ENCODE measurements at regions not wholly inside any gene's neighbourhood (a gene's known extent, or its start where the extent isn't known, plus 50 kb on each side); places are given as distances from the start of the nearest gene placed in this dataset.

DNA sequence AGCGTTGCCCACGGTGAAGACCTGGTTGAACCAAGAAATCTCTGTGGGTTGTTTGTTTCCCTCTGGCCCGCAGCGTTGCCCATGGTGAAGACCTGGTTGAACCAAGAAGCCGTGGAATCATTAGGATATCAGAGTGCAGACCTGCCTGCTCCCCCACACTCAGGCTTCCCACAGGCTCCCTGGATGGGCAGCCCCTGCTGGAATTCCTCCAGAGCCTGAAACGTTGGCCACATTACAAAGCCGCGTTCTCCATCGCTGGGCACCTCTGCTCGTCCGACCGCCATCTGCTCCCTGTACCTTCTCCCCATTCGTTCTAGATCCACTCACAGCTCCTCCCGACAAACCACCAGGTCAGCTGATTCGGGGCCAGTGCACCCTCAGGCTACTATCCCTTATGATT is 266.9 kb upstream of the SHH start:
- FAIRE-seq (no peak), DNase-seq (ENCODE audit: low spot score) (no peak)

DNA sequence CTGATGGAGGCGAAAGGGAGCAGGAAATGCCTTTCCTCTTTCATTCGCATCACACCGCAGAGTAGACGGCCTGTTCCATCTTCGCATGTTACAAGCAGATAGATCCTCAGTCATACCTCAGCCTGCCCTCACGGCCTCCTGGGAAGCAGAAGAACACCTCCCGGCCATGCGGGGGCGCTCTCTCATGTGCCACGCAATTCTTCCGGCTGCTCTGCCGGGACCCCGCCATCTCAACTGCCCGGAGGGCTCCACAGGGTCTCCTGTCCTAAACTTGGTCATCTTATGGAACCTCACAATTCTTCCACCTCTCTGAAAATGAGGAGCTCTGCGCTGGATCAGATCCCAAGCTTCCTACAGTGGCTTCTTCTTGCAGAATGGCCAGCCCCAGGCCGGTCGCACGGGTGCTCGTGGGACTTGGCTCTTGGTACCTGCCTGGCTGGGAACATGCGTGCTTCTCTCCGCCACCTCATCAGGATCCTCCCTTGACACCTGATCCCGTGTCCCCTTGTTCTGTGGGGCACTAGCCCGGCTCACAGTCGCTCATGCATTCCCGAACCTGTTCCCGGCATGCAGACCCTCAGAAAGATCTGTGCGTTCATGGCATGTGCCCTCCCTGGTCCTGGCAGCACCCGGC is 262.8 kb upstream of the SHH start:
- FAIRE-seq, result no peak
- DNase-seq (ENCODE audit: low spot score), result no peak

DNA sequence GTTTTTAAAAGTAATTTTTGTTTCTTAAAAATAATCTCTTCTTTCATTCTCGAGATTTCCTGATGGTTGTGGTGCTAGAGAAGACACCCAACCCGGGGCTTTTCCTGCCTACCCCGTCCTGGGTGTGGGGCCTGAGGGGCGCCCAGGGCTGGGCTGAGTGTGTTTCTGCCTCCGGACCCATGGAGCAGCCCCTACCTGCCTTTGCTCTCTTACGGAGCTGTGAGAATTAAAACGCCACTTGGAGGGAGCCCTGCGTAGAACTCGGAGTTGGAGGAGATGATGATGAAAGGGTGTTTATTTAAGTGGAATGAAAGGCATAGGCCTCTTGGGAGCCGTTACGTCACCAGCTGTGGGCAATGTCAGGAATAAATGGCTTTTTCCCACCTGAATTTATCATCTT is 261.8 kb upstream of the SHH start:
- no peak for DNase-seq (ENCODE audit: low spot score)

DNA sequence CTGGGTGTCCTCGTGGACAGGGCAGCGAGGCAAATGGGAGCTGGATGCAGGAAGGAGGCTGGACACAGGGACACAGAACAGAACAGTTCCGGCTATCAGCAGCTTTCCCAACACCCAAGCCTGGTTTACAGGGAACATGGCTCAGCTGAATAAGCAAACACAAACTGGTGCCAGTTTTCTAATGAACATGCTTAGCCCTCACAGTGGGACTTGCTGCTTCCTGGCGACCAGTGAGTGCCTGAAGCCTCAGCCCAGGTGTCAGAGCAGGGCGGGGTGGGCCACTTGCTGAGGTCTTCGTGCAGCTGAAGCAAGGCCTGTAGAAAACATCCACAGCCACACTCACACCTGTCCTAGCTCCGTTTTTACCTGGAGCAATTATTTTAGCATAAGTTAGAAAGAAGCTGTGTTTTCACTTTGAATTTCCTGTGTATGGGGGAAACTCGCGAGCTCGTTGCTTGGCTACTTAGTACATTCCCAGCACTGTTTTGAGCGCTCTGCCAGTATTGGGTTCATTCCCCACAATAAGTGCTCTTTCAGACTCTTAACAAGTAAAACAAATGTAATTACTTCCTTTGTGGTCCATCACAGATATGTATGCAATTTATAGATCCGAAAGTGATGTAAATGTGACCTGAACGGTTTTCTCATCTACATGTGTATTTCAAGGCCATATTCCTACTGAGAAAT is 261.2 kb upstream of the SHH start:
- FAIRE-seq (no peak), DNase-seq (ENCODE audit: low spot score) (no peak)

More for the DNA sequence above, 261.8 kb upstream of the SHH start:
- FAIRE-seq, result no peak

DNA sequence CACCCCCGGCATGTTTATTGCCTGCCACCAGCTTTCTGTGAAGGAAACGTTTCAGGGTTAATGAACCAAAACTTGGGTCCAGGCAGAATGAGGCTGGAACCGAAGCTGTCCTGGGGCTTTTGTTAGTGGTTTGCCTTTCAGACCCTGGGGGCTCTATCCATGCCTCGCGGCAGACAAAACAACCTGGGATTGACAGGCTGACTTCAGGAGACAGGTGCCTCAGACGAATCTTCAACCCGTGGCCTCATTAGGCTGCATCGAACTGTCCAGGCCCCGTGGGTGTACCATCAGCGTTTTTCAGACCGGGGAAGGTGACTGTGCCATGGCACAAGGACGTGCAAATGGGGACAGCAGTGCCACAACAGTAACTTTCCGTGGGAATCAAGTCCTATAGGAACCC is 259.3 kb upstream of the SHH start:
- DNase-seq (ENCODE audit: low spot score) (no peak), FAIRE-seq (no peak)

DNA sequence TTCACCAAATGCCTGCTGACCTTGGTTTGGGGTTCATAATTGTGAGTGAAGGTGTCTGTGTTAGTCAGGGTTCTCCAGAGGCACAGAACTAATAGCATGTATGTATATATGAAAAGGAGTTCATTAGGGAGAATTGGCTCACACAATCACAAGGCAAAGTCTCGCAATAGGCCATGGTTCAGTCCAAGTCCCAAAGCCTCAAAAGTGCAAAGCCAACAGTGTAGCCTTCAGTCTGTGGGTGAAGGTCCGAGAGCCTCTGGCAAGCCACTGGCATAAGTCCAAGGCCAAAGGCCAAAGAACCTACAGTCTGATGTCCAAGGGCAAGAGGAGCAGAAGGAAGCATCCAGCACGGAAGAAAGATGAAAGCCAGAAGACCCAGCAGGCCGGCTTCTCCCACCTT is 257.6 kb upstream of the SHH start:
- DNase-seq (ENCODE audit: low spot score) (no peak), FAIRE-seq (no peak)

DNA sequence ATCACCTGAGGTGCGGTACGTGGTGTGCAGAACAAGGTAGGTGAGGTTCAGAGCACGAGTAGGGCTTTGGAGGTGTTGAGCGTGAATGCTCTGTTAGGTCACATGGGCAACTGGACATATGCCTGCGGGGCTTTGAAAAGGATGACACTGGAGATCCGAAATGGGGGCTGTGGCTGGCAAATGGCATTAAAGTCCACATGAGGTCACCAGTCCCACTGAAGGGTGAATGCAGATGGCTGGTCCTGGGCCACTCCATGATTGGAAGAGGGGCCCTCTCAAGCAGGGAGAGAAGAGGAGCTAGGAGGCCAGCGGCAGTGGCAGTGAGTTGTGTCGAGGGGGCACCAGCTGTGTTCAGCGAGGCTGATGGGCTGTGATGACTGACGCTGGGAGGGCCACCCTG is 254.9 kb upstream of the SHH start:
- DNase-seq (ENCODE audit: low spot score) (no peak), FAIRE-seq (no peak)

DNA sequence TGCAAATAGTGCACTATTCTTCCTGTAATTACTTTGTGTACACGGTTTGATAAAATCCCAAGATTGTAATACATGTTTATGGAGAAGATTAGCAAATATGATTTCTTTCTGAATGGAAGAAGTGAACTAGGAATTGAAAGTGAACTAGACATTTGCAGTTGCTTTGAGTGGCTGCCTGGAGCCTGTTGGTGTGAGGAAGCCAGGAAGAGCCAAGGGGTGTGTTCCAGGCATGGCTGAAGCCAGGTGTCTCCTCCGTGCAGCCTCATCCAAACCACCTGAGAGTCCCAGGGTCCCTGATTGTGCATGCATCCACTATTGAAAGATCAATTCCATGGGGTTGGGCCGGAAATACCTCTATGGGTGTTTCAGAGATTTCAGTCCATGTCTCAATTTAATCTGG is 253.1 kb upstream of the SHH start:
- FAIRE-seq (no peak), DNase-seq (ENCODE audit: low spot score) (no peak)

DNA sequence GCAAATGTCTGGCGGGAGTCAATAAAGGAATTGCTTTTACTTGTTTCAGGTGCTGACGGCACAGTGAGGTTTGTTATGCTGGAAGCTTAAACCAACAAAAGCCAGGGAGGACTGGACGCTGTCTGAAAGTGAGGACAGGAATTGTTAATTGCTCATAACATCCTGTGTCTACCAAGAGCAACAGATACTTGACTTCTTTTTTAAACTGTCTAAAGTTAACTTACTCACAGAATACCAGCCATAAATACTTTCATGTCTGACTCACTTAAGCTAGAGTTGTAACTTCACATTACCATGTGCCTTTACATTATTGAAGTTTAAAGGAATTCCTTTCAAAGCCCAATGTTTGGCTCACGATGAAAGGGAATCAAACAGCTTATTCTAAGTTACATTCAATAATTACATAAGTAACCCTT is 252.7 kb upstream of the SHH start:
- DNase-seq (ENCODE audit: low spot score), result peak; percentile 22
- FAIRE-seq, result no peak

DNA sequence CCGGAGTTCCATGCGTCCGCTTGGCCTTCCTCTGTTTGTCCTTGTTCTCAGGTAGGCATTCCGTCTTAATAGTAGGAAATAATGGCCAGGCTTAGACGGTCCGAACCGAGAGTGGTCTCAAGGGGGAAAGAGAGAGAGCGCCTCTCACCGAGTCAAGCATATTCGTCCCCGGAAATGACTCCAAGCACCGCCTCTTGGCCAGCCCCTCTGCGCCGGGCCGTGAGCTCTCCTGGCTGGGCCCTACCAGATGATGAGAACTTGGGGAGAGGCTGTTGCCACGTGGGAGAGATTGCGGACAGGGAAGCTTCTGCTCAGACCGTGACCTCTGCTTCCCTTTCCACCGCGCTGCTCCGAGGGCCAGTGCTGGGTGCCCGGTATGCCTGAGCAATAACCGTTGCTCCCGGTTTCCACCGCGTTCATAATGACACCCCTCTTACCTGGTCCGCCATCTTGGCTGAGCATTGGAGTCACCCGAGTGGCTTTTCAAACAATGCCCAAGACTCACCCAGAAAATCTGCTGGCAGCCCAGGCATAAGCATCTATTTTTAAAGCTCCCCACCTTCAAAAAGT is 251.1 kb upstream of the SHH start:
- no peak for FAIRE-seq
- no peak for DNase-seq (ENCODE audit: low spot score)

DNA sequence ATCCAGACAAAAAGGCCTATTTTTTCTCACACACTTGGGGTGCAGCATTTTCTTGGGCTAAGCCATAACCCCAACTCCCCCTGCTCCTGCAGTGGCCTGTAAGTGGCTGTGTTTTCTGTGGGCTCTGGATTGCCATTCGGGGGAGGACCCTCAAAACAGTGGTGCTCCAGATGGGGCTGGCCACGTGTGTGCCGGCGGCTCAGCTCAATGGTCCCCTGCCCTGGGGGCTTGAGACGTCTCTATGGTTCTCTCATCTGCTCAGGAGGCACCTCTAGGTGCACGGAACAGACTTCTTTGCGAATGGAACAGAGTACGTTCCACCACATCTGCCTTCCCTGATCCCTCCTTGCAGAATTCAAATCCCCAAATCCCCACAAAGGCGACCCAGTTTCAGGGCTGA is 250.0 kb upstream of the SHH start:
- FAIRE-seq (no peak), DNase-seq (ENCODE audit: low spot score) (no peak)

DNA sequence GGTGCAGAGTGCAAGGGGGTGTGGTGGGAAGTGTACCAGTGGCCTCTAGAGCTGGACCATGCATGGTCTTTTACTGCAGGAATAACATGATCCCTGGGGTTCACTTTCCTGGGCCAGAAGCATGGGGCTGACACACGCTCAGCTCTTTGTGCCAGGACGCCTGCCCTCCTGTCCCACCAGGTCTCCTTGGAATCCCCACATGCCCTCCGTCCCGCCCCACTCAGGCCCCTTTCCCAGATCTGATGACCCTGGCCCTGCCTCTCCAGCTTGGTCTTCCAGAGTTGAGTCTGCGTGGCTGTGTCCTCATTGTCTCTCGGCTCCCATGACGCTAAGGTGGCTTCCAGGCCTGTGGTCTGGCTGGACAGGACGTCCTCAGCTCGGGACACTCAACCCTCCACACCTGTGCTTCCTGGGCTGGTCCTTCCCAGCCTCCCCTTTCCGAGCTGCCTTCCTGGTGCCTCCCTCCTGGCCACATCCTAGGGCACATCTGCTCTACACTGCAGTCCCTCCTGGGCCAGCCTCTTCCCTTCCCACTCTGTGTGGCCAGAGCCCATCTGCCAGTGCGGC is 249.5 kb upstream of the SHH start:
- FAIRE-seq (no peak), DNase-seq (ENCODE audit: low spot score) (no peak)

DNA sequence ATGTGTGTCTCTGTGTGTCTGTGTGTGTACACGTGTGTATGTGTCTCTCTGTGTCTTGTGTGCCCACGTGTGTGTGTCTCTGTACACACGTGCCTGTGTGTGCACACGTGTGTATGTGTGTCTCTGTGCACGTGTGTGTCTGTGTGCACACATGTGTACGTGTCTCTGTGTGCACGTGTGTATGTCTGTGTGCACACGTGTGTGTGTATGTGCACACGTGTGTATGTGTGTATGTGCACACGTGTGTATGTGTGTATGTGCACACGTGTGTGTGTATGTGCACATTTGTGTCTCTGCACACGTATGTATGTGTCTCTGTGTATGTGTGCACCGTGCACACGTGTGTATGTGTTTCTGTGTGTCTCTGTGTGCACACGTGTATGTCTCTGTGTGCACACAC is 248.7 kb upstream of the SHH start:
- FAIRE-seq (no peak), DNase-seq (ENCODE audit: low spot score) (no peak)

DNA sequence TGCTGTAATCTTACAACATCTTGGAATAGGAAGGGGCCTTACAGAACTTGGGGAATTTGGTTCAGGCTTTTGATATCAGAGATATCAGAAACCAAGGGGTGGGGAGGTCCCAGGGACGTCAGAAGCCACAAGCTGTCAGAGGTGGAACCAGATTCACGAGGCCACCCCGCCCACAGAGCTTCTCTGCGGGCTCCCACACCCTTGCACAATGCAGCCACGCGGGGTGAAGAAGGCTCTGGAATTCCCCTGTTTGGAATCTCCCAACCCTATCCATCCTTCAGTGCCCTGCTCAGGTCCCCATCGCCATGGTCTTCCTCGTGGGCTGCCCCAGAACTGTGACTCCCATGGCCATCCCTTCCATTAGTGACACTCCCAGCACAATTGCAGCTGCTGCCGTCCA is 247.1 kb upstream of the SHH start:
- FAIRE-seq (no peak), DNase-seq (ENCODE audit: low spot score) (no peak)

DNA sequence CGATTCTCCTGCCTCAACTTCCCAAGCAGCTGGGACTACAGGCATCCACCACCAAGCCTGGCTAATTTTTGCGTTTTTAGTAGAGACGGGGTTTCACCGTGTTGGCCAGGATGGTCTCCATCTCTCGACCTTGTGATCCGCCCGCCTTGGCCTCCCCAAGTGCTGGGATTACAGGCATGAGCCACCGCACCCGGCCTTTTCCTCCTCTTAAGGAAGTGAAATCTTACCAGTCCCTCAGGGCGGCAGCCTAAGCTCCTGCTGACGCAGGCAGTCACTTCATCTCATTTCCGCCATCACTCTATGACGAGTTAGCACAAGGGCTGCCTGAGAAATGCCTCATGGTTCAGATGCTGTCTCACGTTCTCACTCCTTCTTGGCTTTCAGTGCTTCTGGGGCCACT is 246.0 kb upstream of the SHH start:
- DNase-seq (ENCODE audit: low spot score) (no peak), FAIRE-seq (no peak)

DNA sequence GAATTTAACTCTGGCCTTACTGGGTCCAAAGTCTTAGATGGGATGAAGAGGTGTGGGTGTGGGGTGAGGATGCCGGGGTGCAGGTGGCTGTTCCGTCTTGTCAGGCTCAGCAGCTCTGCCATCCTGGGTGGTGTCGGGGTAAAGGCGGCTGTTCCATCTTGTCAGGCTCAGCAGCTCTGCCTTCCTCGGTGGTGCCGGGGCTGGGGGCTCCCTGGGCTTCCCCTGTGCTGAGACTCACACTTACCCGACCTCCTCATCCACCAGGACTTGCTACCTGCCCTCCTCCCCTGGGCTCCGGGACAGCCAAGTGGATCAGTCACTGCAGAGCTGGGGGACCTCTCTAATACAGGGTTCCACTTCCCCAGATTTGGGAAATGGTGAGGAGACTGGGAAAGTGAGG is 244.3 kb upstream of the SHH start:
- FAIRE-seq, result no peak
- DNase-seq (ENCODE audit: low spot score), result no peak

DNA sequence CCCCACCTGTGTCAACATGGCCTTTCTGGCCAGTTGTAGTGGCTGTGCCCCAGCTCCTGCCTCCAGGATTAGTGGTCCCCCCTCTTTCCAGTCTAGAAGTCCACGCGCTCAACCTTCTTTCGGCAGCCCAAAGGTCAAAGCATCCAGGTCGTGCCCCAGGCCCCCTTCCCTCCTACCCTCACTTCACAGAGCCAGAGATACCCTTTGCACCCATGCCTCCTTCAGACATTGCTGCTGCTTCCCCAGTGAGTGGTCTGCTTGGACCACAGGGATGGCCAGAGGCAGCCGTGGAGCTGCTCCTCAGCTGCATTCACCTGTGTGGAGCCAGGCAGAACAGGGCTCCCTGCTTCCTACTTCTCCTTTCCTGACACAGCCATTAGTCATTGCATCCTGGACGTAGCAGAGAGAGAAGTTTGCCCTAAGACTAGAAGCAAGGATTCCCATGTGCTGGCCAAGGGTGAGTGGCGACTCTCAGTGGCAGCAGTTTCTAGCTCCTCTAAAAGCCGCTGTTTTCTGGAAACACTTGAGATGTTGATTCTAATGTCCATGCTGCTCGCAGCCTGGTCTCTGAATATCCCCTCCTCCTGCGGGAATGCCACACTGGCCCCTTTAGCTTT is 243.1 kb upstream of the SHH start:
- no peak for DNase-seq (ENCODE audit: low spot score)
- FAIRE-seq, result no peak

DNA sequence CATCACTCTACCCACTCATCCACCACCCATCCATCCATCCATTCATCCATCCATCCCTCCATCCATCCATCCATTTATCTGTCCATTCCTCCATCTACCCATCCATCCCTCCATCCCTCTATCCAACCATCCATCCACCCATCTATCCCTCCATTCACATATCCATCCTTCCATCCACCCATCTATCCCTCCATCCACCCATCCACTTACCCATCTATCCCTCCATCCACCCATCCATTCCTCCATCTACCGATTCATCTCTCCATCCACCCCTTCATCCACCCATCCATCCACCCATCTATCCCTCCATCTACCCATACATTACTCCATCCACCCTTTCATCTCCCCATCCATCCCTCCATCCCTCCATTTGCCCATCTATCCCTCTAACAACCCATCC is 239.6 kb upstream of the SHH start:
- no peak for DNase-seq (ENCODE audit: low spot score)
- FAIRE-seq, result no peak

DNA sequence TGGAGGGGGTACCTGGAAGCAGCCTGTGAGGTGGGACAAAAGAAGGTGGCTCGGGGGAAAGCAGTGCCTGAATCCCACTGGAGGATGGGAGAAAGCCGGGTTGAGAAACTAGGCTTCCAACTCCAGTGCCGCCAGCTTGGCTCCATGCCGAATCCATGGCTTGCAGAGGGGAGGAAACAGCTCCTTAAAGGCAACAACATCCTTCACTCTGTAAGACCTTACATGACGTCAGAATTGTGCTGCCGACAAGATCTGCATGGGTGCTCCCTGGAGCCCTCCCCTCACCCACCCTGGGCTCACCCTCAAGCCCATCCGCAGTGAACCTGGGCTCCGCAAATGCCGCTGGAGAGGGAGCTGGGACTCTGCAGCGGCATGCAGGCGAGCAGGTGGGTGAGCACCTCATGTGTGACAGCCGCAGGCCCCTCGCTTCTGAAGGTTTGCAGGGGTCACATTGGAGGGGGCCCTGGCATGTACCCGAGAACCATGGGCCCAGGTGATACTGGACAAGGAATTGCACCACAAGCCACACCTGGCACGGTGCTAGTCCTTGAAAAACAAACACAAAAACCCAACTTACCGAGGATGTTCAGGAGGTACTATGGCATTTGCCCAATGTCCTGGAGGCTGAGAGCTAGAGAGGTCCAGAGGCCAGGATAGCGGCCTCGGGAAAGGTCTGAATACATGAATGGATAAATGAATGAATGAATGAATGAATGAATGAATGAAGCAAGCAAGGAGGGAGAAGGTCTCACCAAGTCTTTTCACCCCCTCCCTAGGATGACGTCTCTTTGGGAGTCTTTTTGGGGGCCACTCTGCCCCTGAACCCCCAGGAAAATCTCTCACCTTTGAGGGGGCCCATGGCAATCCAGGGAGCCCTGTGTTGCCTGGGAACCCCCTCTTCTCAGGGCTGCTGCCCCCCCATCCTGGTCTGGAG is 238.6 kb upstream of the SHH start:
- no peak for DNase-seq (ENCODE audit: low spot score)
- FAIRE-seq, result no peak

DNA sequence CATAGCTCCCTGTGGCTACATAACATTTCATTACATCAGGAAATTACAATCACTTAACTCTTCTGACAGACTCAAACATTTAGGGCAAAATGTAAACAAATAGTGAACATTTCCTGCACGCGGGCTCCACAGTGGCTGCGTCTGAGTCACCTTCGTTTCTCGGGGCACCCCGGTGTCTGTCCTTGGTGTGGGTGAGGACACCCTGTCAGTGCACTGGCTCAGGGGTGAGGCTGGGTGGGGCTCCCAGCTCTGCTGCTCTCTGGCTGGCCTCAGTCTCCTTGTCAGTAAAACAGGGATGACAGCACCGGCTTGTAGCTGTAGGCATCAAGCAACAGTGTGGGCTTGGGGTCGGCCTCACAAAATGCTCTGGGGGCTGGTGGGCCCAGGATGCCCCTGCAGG is 237.1 kb upstream of the SHH start:
- FAIRE-seq, result no peak

DNA sequence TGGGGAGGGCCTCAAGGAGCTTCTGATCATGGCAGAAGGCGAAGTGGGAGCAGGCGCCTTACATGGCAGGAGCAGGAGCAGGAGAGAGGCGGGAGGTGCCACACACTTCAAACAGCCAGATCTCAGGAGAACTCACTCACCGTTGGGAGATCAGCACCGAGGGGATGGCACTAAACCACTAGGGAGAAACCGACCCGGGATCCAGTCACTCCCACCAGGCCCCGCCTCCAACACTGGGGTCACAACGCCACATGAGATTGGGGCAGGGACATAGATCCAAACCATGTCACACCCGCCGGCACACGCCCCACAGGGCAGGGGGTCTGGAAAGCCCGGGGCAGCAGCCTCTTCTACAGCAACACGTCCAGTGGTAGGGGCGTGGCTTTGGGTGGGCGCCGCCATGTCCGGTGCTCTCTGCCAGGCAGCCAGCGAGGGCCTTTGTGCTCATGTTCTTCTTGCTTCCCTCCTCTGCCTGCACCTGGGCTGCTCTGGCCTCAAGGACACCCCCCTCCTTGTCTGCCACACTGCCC is 233.8 kb upstream of the SHH start:
- no peak for DNase-seq (ENCODE audit: low spot score)
- no peak for FAIRE-seq

More for the DNA sequence above, 237.1 kb upstream of the SHH start:
- no peak for DNase-seq (ENCODE audit: low spot score)

All from RCC 7860 (cell line).